MM.1S (cell line): ENCODE measurements at regions not wholly inside any gene's neighbourhood (a gene's known extent, or its start where the extent isn't known, plus 50 kb on each side); places are given as distances from the start of the nearest gene placed in this dataset.

Experiments
- DNase-seq: peaks from one replicate; pipeline ENCODE4 v3.0.0-alpha.2; 2015
- H2AFZ ChIP-seq: fragments of 300-600 bp; sonication (generic); 2 replicates; pipeline ENCODE4 v1.6.0; 2016; ENCODE audit warnings: antibody characterized with exemption, low read length
- H3F3A ChIP-seq: fragments of 300-600 bp; sonication (generic); 2 replicates; pipeline ENCODE4 v1.6.1; 2016; ENCODE audit warnings: mild to moderate bottlenecking, antibody characterized with exemption, low read length, moderate library complexity, mixed read lengths; ENCODE audit not compliant: insufficient read depth
- H3K27ac ChIP-seq: fragments of 300-600 bp; sonication (generic); 2 replicates; pipeline ENCODE4 v1.5.1; 2016; ENCODE audit warnings: mild to moderate bottlenecking, low read length
- H3K27me3 ChIP-seq: fragments of 300-600 bp; sonication (generic); replicated peaks from 2 replicates; pipeline ENCODE4 v1.6.0; 2016; ENCODE audit warnings: low read length; ENCODE audit not compliant: insufficient read depth
- H3K36me3 ChIP-seq: fragments of 300-600 bp; sonication (generic); replicated peaks from 2 replicates; pipeline ENCODE4 v1.6.1; 2016; ENCODE audit warnings: mild to moderate bottlenecking, low read length, mixed read lengths; ENCODE audit not compliant: insufficient read depth
- H3K4me1 ChIP-seq: fragments of 300-600 bp; sonication (generic); 2 replicates; pipeline ENCODE4 v1.6.1; 2016; ENCODE audit warnings: low read length, mixed read lengths
- H3K4me2 ChIP-seq: fragments of 300-600 bp; sonication (generic); 2 replicates; pipeline ENCODE4 v1.6.0; 2016; ENCODE audit warnings: low read depth, low read length
- H3K4me3 ChIP-seq: fragments of 300-600 bp; sonication (generic); 2 replicates; pipeline ENCODE4 v1.5.1; 2016; ENCODE audit warnings: low read length, mixed read lengths
- H3K79me2 ChIP-seq: fragments of 300-600 bp; sonication (generic); 2 replicates; pipeline ENCODE4 v1.6.1; 2016; ENCODE audit warnings: mixed run types, low read length, mixed read lengths
- H3K9ac ChIP-seq: fragments of 300-600 bp; sonication (generic); 2 replicates; pipeline ENCODE4 v1.6.1; 2016; ENCODE audit warnings: low read length, mixed read lengths
- H3K9me2 ChIP-seq: fragments of 300-600 bp; sonication (generic); replicated peaks from 2 replicates; pipeline ENCODE4 v1.6.1; 2016; ENCODE audit warnings: mild to moderate bottlenecking, low read length, mixed read lengths; ENCODE audit not compliant: insufficient read depth
- H3K9me3 ChIP-seq: fragments of 300-600 bp; sonication (generic); replicated peaks from 2 replicates; pipeline ENCODE4 v1.6.1; 2016; ENCODE audit warnings: mild to moderate bottlenecking, low read length, mixed read lengths; ENCODE audit not compliant: insufficient read depth
- H4K20me1 ChIP-seq: fragments of 300-600 bp; sonication (generic); 2 replicates; pipeline ENCODE4 v1.6.1; 2016; ENCODE audit warnings: mild to moderate bottlenecking, low read length, moderate library complexity, mixed read lengths; ENCODE audit not compliant: insufficient read depth
- CTCF ChIP-seq: fragments of 300-600 bp; sonication (generic); IDR thresholded peaks from 2 replicates; pipeline ENCODE4 v1.5.1; 2016; ENCODE audit warnings: antibody characterized with exemption, low read length, mixed read lengths
- EZH2 ChIP-seq: fragments of 300-600 bp; sonication (generic); optimal IDR thresholded peaks from 2 replicates; pipeline ENCODE3; 2017; ENCODE audit warnings: low read depth, mild to moderate bottlenecking, antibody characterized with exemption, low read length, mixed read lengths
- EZH2phosphoT487 ChIP-seq: fragments of 300-600 bp; sonication (generic); IDR thresholded peaks from 2 replicates; pipeline ENCODE4 v1.6.1; 2018; ENCODE audit warnings: antibody characterized with exemption, low read length

GRCh38 chr9:118521261-118521660 is 817.1 kb downstream of the TLR4 start:
- no peak for TF ChIP-seq CTCF
- no peak for TF ChIP-seq EZH2phosphoT487
- TF ChIP-seq EZH2: no peak
- no peak overlapping the region for H3K4me2 ChIP-seq
- no peaks in the 10 kb centered on the region for H3K79me2 ChIP-seq
- no peak for DNase-seq
- H3K9me2 ChIP-seq: no peaks in the 10 kb centered on the region
- H2AFZ ChIP-seq: no peak overlapping the region
- H3F3A ChIP-seq: no peaks in the 10 kb centered on the region
- no peaks in the 10 kb centered on the region for H3K4me1 ChIP-seq
- H3K27me3 ChIP-seq: no peaks in the 10 kb centered on the region
- H3K9ac ChIP-seq: no peak overlapping the region
- no peaks in the 10 kb centered on the region for H3K36me3 ChIP-seq
- no peak overlapping the region for H3K4me3 ChIP-seq
- no peak overlapping the region for H3K27ac ChIP-seq
- H4K20me1 ChIP-seq: no peaks in the 10 kb centered on the region
- H3K9me3 ChIP-seq: no peaks in the 10 kb centered on the region

GRCh38 chr9:118522093-118523028 is 818.2 kb downstream of the TLR4 start:
- no peaks in the 10 kb centered on the region for H3K79me2 ChIP-seq
- peak; percentile 78 for DNase-seq
- H3K4me3 ChIP-seq: no peak overlapping the region
- TF ChIP-seq EZH2phosphoT487 (no peak), CTCF (peak; percentile 62)
- H2AFZ ChIP-seq: no peak overlapping the region
- H3K27me3 ChIP-seq: no peaks in the 10 kb centered on the region
- H3K9ac ChIP-seq: no peak overlapping the region
- H3K9me3 ChIP-seq: no peaks in the 10 kb centered on the region
- H3F3A ChIP-seq: no peaks in the 10 kb centered on the region
- no peak overlapping the region for H3K27ac ChIP-seq
- no peaks in the 10 kb centered on the region for H3K9me2 ChIP-seq
- no peaks in the 10 kb centered on the region for H3K36me3 ChIP-seq
- H3K4me2 ChIP-seq: no peak overlapping the region
- no peaks in the 10 kb centered on the region for H3K4me1 ChIP-seq
- H4K20me1 ChIP-seq: no peaks in the 10 kb centered on the region

- H3K36me3 ChIP-seq: no peaks in the 10 kb centered on the region
- H3K4me3 ChIP-seq: no peak overlapping the region
- no peaks in the 10 kb centered on the region for H3K9me2 ChIP-seq
- TF ChIP-seq CTCF: no peak
- TF ChIP-seq EZH2phosphoT487: no peak
- no peak overlapping the region for H2AFZ ChIP-seq
- H3K79me2 ChIP-seq: no peaks in the 10 kb centered on the region
- DNase-seq: no peak
- no peak overlapping the region for H3K9ac ChIP-seq
- H3K9me3 ChIP-seq: no peaks in the 10 kb centered on the region
- H3K27ac ChIP-seq: no peak overlapping the region
- H3F3A ChIP-seq: no peaks in the 10 kb centered on the region
- no peaks in the 10 kb centered on the region for H4K20me1 ChIP-seq
- H3K4me1 ChIP-seq: no peaks in the 10 kb centered on the region
- H3K4me2 ChIP-seq: no peak overlapping the region
- no peaks in the 10 kb centered on the region for H3K27me3 ChIP-seq
Observed at GRCh38 chr9:118527261-118527660, 823.1 kb downstream of the TLR4 start.
